Fibroblast of skin of back (primary cell): ENCODE measurements at regions not wholly inside any gene's neighbourhood (a gene's known extent, or its start where the extent isn't known, plus 50 kb on each side); places are given as distances from the start of the nearest gene placed in this dataset.

Source experiments
- DNase-seq: peaks from one replicate; pipeline ENCODE4 v3.0.0-alpha.2; 2013

- DNase-seq = peak; percentile 37
Measured at GRCh38 chr18:55038162-55038561, 78.9 kb upstream of the CCDC68 start.

- peak; percentile 20 for DNase-seq
Measured at GRCh38 chr18:55034742-55035141, 75.5 kb upstream of the CCDC68 start.

- no peak for DNase-seq
Measured at GRCh38 chr18:55031979-55032378, 72.7 kb upstream of the CCDC68 start.

DNA sequence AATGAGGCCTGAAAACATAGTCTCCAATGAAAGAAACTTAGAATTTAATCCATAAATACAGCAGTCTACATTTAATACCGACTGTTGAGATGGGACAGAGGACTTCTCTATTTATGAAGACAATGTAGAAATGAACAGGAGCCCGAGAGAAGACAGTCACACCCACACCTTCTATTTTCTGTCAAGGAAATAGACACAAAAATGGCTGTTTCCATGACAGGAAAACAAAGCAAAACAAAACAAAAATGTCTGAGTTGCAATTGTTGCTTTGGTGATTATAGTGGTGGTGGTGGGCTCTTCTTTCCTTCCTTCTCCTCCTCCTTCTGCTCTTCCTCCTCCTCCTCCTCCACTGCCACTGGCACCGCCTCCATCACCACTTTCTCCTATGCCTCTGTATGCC lies 72.3 kb upstream of the CCDC68 start:
- DNase-seq = no peak

DNA sequence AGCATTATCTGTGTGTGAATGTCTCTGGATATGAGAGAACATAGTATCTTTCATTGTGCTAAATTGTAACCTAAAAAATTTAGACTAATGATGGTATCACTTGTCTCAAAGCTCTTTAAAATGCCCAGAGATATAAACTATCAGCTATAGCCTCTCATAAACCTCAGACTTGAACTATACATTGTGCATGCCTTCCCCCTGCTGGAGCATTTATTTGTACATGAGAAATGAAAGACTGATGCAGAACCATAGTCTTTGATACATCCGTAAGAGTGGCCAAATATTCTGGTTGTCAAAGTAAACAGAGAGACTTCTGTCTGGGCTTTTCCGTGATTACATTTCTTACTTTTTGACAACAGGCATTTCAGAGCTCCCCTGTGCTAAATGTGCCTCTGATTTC lies 71.9 kb upstream of the CCDC68 start:
- no peak for DNase-seq

- no peak for DNase-seq
Measured at GRCh38 chr18:55024564-55024963, 65.3 kb upstream of the CCDC68 start.

DNA sequence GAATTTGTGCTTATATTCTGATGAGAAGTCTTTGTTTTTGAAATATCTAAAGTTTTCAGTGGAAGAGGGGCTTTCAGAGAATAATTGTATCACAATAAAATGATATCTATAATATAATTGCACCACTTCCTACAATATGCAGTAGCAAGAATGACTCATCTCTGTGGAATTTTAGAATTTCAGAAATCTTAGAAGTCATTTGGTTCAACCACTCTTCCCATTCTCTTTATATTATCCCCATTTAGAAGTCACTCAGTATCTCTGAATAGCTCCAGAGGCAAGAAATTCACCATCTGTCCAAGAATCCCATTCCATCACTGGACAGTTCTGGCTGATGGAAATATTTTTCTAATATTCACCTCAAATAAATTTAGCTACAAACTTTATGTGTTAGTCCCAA lies 59.3 kb upstream of the CCDC68 start:
- peak; percentile 83 for DNase-seq

GRCh38 chr18:55014095-55014494 lies 54.8 kb upstream of the CCDC68 start:
- DNase-seq = no peak

GRCh38 chr18:55013685-55014084 lies 54.4 kb upstream of the CCDC68 start:
- DNase-seq = no peak

- peak; percentile 32 for DNase-seq
Measured at GRCh38 chr18:55013086-55013485, 53.8 kb upstream of the CCDC68 start.

- peak; percentile 27 for DNase-seq
Measured at GRCh38 chr18:55012008-55012407, 52.7 kb upstream of the CCDC68 start.
